GM19395 (cell line): ENCODE measurements at regions not wholly inside any gene's neighbourhood (a gene's known extent, or its start where the extent isn't known, plus 50 kb on each side); places are given as distances from the start of the nearest gene placed in this dataset.

Experiments used
- ATAC-seq: cut with Tn5 transposase; IDR thresholded peaks from one replicate; pipeline ENCODE4 v1.9.1; 2021; ENCODE audit warnings: mild to moderate bottlenecking, moderate library complexity; ENCODE audit not compliant: unreplicated experiment

DNA sequence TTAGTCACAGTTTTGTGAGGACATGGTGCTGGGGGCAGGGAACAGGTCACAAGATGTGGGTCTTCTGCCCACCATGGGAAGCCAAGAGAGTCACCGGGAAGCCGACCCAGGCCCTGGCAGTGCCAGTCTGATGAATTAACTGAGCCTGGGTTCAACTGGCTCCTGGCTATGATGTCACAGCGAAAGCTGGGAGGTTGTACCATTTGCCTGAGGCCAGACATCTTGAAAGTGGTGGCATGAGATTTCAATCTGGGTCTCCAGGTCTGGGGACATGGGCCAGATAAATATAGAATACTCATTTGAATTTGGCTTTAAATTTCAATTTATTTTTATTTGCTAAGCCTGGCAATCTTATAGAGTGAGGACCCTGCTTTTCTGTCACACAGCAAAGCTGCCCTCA, 280.9 kb downstream of the NSG2 start:
- ATAC-seq: no peak

DNA sequence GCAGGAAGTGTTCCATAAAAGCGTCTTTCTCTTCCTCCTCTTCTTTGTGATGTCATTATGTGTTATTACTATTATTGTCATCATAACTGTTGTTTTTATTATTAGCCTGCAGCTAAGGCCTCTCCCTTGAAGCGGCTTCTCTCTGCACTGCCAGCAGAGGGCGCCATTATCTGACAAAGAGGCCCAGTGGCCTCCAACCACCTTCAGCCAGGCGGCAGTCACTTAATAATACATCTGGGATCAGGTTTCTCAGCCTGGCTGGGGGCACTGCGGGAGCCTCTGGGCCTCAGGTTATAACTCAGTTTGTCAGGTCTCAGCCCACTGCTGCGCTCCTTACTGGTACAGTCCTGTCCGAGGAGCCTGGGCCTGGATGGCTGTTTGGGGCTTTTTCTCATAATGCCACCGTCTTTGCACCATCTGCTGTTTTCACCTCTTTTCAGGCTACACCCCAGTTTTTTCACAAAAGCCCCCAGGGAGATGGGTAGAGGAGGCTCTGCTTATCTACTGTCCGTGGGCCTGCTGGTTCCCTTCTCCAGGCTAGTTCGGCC, 281.9 kb downstream of the NSG2 start:
- ATAC-seq: no peak

DNA sequence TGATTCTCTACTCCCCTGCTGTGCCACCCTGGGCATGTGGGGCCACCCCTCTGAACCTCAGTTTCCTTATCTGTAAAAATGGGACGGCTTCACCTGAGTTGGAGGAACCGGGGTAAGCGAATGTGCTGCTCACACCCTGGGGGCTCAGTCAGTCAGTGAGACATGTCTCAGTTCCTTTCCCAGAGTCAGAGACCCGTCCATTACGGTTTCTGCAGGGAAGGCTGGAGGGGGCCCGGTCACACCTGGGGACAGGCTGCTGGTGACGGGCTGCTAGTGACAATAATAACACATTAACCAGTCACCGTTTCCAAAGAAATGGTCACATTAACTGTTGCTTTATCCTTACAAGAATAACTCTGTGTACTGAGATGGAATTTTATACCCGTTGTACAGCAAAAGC, 282.4 kb downstream of the NSG2 start:
- no peak for ATAC-seq

DNA sequence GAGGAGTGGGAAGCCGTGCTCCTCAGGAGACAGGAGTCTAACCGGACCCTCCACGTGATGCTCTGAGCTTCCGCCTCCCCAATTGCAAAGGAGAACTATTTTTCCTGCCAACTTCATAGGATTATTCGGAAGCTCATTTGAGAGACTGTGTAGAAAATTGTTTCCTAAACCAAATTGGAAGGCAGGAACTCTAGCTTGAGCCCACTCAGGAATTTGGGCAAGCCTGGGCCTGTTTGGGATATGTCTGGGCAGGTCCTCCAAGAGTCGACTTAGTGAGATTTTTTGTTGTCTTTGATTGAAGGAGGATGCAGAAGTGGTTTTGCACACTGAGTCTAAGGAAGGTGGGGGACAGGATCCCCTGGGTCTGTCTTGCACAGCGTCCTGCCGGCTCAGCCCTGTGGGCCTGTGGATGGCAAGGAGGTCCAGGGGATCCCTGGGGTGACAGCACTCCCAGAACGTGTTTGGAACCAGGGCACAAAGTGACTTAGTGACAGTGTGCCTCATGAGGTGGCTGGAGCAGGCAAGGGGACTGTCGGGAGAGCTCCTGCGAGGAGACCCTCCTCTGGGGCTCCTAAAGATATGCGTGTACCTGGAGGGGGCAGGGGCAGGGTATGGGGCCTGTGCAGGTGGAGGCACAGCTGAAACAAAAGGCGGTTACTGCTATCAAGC, 283.3 kb downstream of the NSG2 start:
- ATAC-seq: no peak

DNA sequence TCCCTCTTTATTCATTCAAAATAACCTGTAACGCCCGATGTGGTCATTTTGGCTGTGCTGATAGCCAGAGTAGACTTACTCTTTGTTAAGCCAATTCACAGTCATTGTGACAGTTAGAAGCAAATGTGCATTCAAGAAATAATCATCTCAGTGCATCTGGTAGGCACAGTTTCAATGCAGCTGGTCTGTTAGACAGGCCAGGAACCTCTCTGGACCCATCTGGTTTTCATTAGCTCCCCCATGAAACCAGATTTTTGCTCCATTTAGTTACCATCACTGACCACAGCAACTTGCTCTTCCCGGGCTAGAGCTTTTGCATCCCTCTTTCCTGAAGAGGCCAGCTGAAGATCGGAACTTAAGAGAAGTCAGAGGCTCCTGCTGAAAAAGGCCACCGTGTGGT, 284.2 kb downstream of the NSG2 start:
- no peak for ATAC-seq

DNA sequence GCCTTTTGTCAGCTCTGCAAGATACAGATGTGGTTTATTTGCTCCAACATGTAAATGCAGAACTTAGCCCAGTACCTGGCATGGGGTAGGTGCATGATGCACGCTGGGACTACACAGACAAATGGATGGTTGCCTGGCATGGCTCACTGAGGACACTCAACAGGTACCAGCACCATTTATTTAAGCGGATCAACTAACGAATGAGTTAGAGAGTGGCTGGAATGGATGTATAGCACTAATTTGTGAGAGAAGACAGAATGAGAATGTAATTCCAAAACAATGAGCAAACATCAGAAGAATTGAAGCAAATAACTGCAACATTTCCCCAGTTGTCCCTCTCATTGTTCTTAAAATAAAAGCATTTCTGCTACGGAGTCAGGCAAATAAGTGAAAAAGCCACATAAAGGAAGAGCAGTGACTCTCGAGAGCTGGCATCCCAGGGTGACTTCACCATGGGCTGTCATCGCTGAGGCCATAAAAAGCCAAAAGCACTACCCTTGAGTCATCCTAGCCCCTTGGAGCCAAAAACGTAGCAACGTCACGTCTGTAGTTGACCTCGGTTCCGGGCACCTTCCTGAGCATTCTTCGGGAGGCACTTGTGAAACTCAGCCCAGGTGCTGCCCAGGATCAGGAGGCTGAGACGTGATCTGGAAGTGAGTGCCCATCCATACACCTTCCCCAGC, 290.3 kb downstream of the NSG2 start:
- no peak for ATAC-seq

DNA sequence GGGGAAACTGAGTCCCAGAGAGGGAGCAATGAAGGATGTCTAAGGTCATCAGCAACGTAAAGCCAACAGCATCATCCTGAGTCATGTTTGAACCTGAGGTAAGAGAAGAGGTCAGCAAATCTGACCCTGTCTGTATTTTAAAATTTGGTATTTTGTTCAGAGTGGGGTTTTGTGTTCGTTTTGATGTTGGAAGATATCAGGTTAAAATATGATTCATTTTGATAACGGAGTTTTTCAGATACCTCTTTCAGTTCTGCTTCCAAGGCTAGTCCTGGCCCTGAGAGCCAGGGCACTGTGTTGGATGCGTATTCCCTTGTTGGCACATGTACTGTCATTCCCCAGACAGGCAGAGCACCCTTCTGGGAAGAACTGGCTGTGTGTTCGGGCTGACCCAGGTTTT, 291.0 kb downstream of the NSG2 start:
- ATAC-seq: no peak

DNA sequence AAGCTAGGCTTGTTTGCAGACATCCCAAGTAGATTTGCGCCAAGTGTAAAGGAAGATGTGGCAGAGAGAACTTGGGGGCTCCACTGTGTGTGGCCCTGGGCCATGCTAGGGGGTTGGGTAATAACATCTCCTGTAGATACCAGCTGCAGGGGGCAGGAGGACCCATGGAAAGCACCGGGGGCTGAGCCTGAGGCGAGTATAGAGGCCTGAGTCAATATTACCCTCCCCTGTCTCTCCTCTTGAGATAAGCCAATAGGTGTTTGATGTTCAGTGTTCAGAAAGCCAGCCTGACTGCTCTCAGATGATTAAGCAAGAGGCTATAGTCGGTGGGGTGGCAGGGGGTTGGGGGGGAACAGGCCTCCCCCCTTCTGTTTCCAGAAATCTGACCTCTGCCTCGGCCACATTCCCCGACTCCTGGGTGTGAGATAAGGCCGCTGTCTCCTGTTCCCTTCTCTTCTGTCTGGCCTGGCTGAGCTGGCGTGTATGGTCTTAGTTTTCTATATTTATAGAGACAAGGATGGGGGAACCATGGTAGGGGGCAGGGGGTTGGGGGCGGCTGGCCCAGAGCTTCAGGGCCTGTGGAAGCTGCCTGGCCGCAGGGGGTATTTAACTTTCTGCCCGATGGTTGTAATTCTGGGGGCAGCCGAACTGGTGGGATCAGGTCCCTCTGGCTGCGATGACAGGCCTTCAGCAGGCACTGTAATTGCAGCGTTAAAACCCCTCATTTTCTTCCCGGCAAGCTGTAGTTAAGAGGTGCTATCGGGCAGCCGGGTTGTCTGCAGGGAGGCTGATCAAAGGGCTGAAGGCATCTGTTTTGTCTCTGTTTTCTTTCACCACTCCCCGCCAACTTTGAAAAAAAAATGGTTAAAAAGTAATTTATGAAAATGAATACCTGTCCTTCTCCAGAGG, 292.0 kb downstream of the NSG2 start:
- ATAC-seq: no peak

DNA sequence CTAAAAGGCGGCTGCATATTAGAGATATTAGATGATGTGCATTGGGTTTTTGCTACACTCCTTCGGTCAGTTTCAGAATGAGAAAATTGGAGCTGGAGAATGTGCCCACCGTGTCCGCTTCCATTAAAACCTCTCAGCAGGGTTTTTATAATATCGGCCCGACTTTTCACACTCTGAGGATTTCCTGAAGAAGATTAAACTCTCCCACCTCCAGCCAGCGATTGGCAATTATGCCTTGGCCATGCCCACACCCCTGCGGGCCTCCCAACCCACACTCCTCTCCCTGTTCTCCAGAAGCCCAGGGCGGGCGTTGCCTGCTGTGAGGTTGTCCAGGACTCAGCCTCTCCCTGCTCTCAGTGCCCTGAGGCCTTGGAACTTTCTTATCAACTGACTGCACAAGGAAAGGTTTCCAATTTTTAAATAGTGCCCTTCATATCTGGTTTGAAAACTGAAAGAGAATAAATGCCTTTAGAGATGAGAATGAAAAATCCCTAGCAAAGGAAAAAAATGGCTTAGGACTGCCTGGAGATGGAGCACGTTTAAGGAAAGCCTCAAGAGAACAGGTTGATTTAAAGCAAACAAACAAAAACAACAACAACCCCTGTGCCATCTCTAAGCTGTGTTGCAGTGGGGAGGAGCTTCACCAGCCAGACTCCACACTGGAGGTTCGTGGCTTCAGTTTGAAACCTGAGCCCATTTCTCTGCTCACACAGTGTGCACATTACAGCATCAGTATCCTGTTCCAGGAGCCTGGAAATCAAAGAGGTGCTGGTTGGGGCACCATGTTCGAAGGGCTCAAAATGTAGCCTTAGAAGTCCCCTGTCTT, 292.9 kb downstream of the NSG2 start:
- ATAC-seq: no peak

DNA sequence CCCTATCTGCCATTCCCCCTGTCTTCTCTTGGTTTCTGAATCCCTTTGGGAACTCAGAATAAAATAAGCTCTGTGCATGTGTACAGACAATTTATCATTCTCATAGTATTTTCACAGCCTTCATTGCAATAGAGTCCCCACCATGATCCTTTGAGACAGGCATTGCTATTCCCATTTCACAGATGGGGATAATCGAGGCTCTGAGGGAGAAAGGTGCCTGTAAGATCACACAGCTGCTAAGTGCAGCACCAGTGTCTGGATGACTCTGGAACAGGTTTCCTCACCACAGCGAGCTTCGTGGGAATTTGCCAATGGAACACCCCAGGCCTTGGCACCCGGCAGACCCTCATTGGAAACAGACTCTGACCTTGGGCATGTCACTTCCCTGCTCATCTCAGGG, 293.6 kb downstream of the NSG2 start:
- ATAC-seq: no peak

DNA sequence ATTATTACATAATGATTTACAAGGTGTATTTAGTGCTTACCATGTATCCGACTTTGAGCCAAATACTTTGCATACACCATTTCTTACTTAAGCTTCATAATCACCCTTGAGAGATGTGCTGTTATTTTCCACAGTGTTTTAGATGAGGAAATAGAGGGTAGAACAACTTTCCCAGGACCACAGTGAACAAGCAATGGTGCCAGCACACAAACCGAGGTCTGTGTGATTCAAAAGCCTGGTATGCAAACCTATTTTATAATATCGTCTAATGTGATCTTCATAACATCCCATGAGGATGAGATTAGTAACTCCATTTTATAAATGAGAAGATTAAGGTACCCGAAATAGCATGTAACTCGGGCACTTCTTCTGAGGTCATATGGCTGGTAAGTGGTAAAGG, 294.7 kb downstream of the NSG2 start:
- no peak for ATAC-seq

DNA sequence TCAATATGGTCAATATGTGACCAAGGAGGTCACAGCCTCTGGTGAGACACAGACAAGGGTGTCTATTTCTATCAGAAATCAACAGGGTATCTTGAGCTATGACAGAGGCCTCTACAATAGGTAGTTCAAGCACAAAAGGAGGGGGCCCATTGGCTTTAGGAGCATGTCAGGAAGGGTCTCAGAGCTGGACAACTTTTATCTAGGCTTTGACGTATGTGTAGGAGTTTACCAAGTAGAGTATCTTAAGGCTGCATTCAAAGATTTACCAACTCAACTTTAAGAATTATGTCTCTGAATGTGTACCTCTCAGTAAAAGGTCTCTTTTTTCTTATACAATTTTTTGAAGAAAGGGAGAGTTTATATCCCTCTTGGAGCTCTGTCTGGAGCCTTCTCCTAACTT, 297.2 kb downstream of the NSG2 start:
- ATAC-seq: no peak

DNA sequence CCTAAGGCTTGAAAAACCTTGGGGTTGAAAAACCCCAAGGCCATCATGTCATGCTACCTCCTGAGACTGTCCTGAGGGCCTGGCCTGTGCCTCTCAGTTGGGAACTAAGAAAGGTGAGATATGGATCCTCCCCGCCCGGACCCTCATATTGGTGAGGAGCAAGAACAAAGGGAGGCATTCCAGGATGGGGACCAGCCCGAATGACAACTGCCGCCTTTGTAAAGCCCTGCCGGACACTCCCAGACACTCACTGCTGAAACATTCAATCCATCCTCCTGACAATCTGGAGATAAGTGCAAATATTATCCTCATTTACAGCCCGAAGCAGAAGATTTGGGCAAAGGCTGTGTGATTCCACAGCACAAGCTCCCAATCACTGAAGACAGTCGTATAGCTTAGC, 298.3 kb downstream of the NSG2 start:
- ATAC-seq: no peak

DNA sequence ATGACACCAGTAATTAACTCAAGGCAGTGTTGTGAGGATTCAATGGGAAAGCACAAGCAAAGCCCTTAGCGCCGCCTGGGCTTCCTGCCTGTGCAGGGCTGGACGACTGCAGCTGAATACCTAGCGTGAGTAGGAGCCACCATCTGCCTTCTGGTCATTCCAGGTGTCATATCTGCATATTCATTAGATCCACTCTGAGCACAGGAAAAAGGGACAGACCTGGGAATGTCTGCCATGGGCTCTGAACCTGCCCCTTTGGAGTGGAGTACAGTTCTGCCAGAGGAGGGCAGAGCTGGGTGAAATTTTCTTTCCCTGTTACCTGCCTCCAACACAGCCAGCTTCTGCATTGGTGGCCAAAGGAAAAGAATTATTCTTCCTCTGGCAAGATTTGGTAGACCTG, 298.8 kb downstream of the NSG2 start:
- no peak for ATAC-seq

DNA sequence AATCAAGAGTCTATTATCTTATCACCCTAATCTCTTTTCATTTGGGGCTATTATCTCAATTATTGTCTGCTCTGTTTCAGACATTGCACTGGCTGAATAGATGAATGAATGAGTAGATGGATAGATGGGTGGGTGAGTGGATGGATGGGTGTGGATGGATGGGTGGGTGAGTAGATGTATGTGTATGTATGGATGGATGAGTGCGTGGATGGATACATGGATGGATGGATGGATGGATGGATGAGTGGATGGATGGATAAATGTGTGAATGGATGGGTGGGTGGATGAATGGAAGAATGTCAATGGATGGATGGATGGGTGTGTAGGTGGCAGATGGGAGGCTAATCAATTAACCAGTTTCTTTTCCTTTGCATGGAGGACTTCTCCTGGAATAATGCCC, 301.7 kb downstream of the NSG2 start:
- ATAC-seq: no peak

DNA sequence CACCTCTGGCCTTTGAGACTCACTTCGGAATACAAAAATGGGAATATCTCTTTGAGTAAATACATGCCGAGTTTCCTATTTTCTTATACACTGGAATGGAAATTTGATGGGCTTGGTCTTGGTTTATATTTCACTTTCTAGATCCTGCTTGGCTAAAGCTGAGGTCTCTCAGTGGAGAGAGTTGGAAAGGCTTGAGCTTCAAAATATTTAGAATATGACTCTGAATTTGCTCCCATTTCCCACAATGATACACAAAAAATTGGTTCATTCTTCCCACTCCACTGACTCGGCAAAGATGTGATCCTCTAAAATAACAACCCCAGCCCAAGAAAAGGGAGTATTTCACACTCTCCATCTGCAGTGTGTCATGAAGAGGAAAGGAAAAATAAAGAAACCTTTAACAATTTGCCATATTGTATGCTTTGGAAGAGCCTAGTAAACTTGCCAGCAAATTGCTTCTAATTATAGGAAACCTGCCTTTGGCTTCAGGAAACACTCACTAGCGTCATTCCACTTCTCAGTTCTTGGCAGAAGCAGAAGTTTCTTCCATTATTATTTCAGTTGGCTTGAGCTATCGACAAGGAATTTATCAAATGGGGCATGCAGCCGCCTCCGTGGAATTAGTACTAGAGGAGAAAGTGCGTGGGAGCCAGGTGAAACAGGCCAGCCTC, 302.9 kb downstream of the NSG2 start:
- ATAC-seq: no peak

DNA sequence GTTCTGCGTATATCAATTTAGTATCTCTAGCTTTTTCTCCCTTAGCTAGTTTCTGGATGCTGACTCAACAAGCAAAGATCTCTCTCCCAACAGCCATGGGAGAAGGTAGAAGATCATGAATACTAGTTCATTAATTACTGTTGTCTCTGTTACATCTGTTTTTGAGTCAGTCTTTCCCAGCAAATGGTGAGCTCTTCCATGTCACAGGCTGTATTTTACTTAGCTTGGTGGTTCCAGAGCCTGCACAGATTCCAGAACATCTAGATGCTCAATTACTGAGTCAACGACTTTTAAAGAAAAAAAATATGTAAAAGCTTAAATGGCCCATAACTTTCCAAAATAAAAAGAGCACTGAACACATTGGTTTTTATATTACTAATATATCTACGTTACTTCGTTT, 307.2 kb downstream of the NSG2 start:
- no peak for ATAC-seq

DNA sequence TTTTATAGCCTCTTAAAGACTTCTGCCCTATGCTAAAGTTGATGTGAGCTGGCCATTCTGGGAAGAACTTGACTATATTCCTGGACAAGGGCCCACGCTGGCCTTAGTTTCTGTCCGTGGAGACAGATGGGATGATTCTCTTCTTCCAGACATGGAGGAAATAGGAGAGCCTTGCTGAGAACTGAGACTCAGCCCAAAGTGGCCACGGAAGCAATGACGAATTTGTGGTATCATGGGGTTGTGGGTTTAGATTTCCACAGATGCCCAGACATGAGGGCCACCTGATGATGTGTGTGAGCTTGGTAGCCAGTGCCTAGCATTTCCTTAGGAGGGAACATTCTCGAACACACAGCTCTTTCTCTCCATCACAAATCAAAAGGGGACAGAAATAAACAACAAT, 309.1 kb downstream of the NSG2 start:
- no peak for ATAC-seq

DNA sequence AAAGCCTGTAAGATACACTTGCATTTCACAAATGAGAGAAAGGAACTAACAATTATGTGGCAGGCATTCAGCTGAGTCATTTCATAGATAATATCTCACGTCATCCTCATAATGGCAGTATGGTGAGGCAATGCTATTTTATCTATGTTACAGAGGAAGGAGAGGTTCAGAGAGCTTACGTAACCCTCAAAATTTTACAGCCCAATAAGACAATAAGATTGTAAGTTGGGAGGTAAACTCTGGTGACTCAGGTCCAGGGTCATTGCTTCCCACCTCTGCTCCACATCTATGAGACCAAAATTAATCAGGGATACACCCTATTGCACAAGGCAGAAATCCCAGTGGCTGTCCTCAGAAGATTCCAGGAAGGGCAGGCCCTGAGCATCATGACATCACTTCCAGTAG, 309.7 kb downstream of the NSG2 start:
- ATAC-seq: no peak

DNA sequence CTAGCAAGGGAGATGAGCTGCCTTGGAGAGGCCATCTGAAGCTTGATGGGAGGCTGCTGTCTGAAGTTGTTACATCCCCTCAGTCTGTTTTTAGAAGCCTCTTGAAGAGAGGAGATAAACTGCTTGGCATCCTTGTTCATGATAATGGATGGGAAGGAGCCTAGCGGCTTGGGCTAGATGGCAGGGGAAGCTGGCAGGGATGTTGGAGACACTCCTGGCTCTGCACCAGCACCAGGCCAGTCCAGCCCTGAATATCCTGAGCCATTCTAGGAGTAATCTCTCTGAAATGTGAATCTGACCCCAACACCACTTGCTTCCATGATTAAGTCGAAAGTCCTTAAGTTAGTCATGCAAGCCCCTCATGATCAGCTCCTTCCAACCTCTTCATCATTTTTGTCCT, 310.5 kb downstream of the NSG2 start:
- no peak for ATAC-seq
